Transverse colon (tissue), 4 donors: ENCODE measurements at regions not wholly inside any gene's neighbourhood (a gene's known extent, or its start where the extent isn't known, plus 50 kb on each side); places are given as distances from the start of the nearest gene placed in this dataset.

Experiments
- DNase-seq: peaks from one replicate; pipeline ENCODE4 v3.0.0-alpha.2; 2019
- H3K27ac ChIP-seq, 4 donors: fragments of 200-600 bp; sonication (generic); 2 replicates each; pipeline ENCODE4 v1.5.1; 2016 to 2018; ENCODE audit warnings: inconsistent platforms in 4 of 4
- H3K27me3 ChIP-seq: fragments of 200-600 bp; sonication (generic); 2 replicates; pipeline ENCODE4 v1.5.1; 2017; ENCODE audit warnings: inconsistent platforms
- H3K36me3 ChIP-seq, 4 donors: fragments of 200-600 bp; sonication (generic); 2 replicates each; pipeline ENCODE4 v1.5.1; 2017 to 2019; ENCODE audit warnings: inconsistent platforms in 4 of 4
- H3K4me1 ChIP-seq, 4 donors: fragments of 200-600 bp; sonication (generic); 2 replicates each; pipeline ENCODE4 v1.5.1; 2017 to 2020; ENCODE audit warnings: inconsistent platforms in 4 of 4
- H3K4me3 ChIP-seq, 4 donors: fragments of 200-600 bp; sonication (generic); 1 replicate in 1 of 4; 2 replicates in 3 of 4; pipeline versions ENCODE4 v1.5.1 to v1.6.1; 2017 to 2019; ENCODE audit warnings: inconsistent platforms in 4 of 4
- H3K9me3 ChIP-seq, 2 donors: fragments of 200-600 bp; sonication (generic); 2 replicates each; pipeline ENCODE4 v1.5.1; 2017 to 2019; ENCODE audit warnings: inconsistent platforms in 2 of 2
- EP300 ChIP-seq: sonication (generic); formaldehyde crosslinking; IDR thresholded peaks from one replicate; pipeline ENCODE4 v1.6.1; 2017; ENCODE audit warnings: antibody characterized with exemption, low read depth
- POLR2A ChIP-seq: fragments of 450-650 bp; IDR thresholded peaks from one replicate; pipeline ENCODE4 v1.6.1; 2016; ENCODE audit warnings: antibody characterized with exemption, mild to moderate bottlenecking, moderate library complexity
- POLR2AphosphoS5 ChIP-seq, 3 donors: sonication (generic); formaldehyde crosslinking; IDR thresholded peaks; one replicate each; pipeline ENCODE4 v1.6.1; 2016; ENCODE audit warnings: antibody characterized with exemption in 3 of 3
- WGBS, 2 donors: methylation state at CpG; one replicate each; pipeline ENCODE4 v1.1.5; 2018; ENCODE audit warnings: low coverage in 1 of 2; 5-methylcytosine and 5-hydroxymethylcytosine counted together
- in situ Hi-C, 4 donors: fragments of 200-750 bp; cut with MboI; loops; one replicate each; pipeline versions ENCODE4 v1.15.0 to v1.15.1; 2017; ENCODE audit warnings: low sequenced_read_pairs in 3 of 4, low pct_ligation_motif_present in 1 of 4, low pct_unique_long_range_greater_than_20kb in 1 of 4
- intact Hi-C: fragments of 100-400 bp; cut with DNase I; formaldehyde crosslinking; loops from one replicate; pipeline ENCODE4 v1.15.1; 2023; ENCODE audit warnings: low total_unique reads
- TF ChIP-seq, protein P1 (sequence below), 5 experiments: fragments of 200-600 bp in 3 of 5; fragments of 450-650 bp in 2 of 5; sonication (generic) in 3 of 5; IDR thresholded peaks; 1 replicate in 2 of 5; 2 replicates in 3 of 5; pipeline ENCODE4 v1.5.1; 2016 to 2017; ENCODE audit warnings: antibody characterized with exemption in 5 of 5, inconsistent platforms in 3 of 5, mild to moderate bottlenecking in 2 of 5, moderate library complexity in 1 of 5

DNA sequence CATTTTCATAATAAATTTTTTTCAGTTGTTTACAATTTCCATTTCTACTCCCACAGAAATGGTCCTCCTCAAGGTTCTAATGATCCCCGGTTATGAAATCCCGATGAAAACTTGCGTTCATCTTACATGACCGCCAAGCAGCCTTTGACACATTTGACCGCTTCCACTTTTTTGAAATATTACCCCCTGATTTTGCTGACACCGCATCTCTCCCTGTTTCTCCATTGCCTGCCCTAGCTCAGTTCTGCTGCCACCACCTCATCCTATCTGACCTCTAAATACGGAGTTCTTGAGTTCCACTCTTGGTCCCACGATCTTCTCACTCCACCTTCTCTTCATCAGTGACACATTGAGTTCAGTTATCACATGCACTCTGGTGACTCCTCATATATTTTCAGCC lies 74.1 kb downstream of the SLC35B3 start:
- WGBS, 2 donors, result 88 to 93% methylated on average over 4 to 8 of the region's 8 CpGs
- no peak overlapping the region for H3K27ac ChIP-seq
- no peaks in the 10 kb centered on the region for H3K36me3 ChIP-seq
- H3K4me3 ChIP-seq, result no peak overlapping the region
- in situ Hi-C loops (no loop called here), intact Hi-C loops (no loop called here)
- H3K27me3 ChIP-seq, result no peaks in the 10 kb centered on the region
- TF ChIP-seq, protein P1, sequence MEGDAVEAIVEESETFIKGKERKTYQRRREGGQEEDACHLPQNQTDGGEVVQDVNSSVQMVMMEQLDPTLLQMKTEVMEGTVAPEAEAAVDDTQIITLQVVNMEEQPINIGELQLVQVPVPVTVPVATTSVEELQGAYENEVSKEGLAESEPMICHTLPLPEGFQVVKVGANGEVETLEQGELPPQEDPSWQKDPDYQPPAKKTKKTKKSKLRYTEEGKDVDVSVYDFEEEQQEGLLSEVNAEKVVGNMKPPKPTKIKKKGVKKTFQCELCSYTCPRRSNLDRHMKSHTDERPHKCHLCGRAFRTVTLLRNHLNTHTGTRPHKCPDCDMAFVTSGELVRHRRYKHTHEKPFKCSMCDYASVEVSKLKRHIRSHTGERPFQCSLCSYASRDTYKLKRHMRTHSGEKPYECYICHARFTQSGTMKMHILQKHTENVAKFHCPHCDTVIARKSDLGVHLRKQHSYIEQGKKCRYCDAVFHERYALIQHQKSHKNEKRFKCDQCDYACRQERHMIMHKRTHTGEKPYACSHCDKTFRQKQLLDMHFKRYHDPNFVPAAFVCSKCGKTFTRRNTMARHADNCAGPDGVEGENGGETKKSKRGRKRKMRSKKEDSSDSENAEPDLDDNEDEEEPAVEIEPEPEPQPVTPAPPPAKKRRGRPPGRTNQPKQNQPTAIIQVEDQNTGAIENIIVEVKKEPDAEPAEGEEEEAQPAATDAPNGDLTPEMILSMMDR (IDR thresholded peaks at IDR 0.05), result no peak
- TF ChIP-seq EP300 (no peak), POLR2A (no peak)
- no peaks in the 10 kb centered on the region for H3K4me1 ChIP-seq
- H3K9me3 ChIP-seq, result no peaks in the 10 kb centered on the region
- no peak for DNase-seq

DNA sequence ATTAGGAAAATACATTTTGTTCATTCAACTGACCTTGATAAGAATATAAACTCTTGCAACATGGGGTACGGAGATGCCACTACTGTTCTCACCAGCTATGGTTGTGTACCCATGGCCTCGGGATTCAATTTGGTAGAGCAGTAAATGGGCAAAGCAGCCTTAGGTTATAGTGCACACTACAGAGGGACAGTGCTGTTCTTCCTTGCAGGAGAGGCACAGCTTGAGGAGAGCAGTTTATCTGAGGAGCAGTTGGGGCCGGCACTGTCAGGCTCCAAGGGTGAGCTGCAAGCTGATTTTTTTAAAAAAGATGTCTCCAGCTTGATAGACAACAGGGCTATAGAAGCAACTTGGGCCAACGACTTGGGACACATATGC lies 82.4 kb downstream of the SLC35B3 start:
- Histone ChIP-seq H3K4me1 (no peaks in the 10 kb centered on the region), H3K36me3 (no peaks in the 10 kb centered on the region), H3K27ac (no peak overlapping the region), H3K4me3 (no peak overlapping the region), H3K9me3 (no peaks in the 10 kb centered on the region), H3K27me3 (no peaks in the 10 kb centered on the region)
- DNase-seq, result no peak
- TF ChIP-seq, protein P1 (IDR thresholded peaks at IDR 0.05), result no peak
- TF ChIP-seq POLR2A, result no peak
- in situ Hi-C loops (no loop called here), intact Hi-C loops (no loop called here)
- WGBS, 2 donors, result 81 to 93% methylated on average over 3 to 4 of the region's 4 CpGs

DNA sequence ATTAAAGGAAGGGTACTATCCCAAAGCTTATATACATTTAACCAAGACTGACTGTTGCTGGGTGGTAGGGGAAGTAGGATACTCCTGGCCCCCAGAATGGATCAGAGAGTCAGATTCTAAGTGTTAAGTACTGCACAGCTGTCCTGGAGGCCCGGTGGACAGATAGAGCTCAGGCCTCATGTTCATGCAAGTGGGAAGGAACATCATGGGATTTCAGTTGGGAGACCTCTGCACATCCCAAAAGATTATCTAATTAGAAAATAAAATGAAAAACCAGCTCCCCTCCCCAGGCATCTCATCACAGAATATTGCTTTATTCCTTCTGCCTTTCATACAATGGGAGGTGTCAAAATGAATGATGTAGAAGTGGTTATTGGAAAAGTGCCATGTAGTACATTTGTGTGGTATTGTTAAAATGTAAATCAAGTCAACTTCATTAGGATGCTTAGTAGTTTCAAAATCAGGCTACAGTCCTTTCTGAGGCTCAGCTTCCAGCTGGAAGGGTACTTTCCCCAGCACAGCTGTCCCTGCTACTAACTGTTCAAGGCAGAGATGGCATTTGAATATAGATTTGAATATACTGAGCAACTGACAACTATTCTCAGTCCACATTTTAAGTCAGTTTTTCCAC lies 82.9 kb downstream of the SLC35B3 start:
- no peaks in the 10 kb centered on the region for H3K27me3 ChIP-seq
- H3K27ac ChIP-seq, result no peak overlapping the region
- H3K9me3 ChIP-seq, result no peaks in the 10 kb centered on the region
- 90% methylated on average over 1 of the region's 1 CpG; no CpG with 5 or more reads in 1 of the 2 donors for WGBS, 2 donors
- DNase-seq, result no peak
- no peaks in the 10 kb centered on the region for H3K36me3 ChIP-seq
- H3K4me3 ChIP-seq, result no peak overlapping the region
- TF ChIP-seq, protein P1 (IDR thresholded peaks at IDR 0.05), result no peak
- TF ChIP-seq POLR2AphosphoS5 (IDR thresholded peaks at IDR 0.05), result no peak
- TF ChIP-seq POLR2A, result no peak
- no peak for TF ChIP-seq EP300
- no peaks in the 10 kb centered on the region for H3K4me1 ChIP-seq
- intact Hi-C loops, result no loop called here
- in situ Hi-C loops, result no loop called here

DNA sequence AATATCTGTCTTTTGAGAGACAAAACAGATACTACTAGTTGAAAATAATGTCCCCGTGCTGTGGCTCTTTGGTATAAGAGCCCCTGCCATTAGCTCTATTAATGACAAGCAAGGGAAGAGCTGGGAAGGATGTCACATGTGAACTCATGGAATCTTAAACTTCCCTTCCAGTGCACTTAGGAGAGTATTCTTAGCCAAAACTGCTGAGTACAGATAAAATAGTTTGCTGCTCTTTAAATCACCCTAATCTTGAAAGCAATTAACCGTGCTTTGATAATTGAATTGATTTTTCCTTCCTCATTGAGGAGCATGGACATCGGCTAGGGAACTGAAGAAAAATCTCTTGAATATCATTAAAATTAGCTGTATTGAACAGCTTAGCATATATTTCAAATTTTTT lies 91.7 kb downstream of the SLC35B3 start:
- in situ Hi-C loops, result no loop called here
- no peak overlapping the region for H3K27ac ChIP-seq
- WGBS, 2 donors, result 62 to 69% methylated on average over 3 of the region's 3 CpGs
- no peak overlapping the region for H3K4me3 ChIP-seq
- H3K27me3 ChIP-seq, result no peaks in the 10 kb centered on the region
- H3K9me3 ChIP-seq, result no peaks in the 10 kb centered on the region
- TF ChIP-seq POLR2AphosphoS5 (IDR thresholded peaks at IDR 0.05) (no peak), POLR2A (no peak)
- intact Hi-C loops, result no loop called here
- H3K4me1 ChIP-seq, result no peaks in the 10 kb centered on the region
- H3K36me3 ChIP-seq, result no peaks in the 10 kb centered on the region
- DNase-seq, result no peak

DNA sequence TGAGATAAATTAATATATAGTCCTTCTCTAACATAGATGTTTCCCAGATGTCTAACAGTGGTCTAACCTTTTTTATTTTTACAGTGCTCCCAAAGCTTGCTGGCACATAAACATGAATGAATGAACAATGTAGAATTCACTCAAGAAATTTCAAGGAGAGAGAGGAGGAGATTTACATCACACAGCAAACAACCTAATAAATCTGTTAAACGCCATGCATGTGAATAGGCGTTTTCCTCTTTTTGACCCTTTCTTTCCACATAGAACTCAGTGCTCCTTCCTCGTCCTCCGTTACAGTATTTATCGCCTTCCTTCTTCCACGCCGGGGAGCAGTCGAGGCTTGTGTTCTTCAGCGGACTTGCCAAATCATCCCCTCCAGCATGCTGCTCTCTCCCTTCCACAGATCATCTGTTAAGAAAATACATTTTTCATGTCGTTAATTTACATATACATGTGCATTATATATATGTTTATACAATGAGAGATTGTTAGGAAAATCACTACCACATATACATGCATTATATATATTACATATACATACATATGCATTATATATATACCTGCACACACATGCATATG lies 93.0 kb downstream of the SLC35B3 start:
- in situ Hi-C loops, result no loop called here
- no peaks in the 10 kb centered on the region for H3K36me3 ChIP-seq
- H3K4me1 ChIP-seq, result no peaks in the 10 kb centered on the region
- no peak overlapping the region for H3K27ac ChIP-seq
- TF ChIP-seq POLR2AphosphoS5 (IDR thresholded peaks at IDR 0.05) (no peak), POLR2A (no peak), EP300 (no peak)
- TF ChIP-seq, protein P1 (IDR thresholded peaks at IDR 0.05), result no peak
- no peaks in the 10 kb centered on the region for H3K27me3 ChIP-seq
- no peaks in the 10 kb centered on the region for H3K9me3 ChIP-seq
- intact Hi-C loops, result no loop called here
- 83 to 86% methylated on average over 10 of the region's 10 CpGs for WGBS, 2 donors
- DNase-seq, result no peak
- no peak overlapping the region for H3K4me3 ChIP-seq
